GM23248 (cell line): ENCODE measurements at regions not wholly inside any gene's neighbourhood (a gene's known extent, or its start where the extent isn't known, plus 50 kb on each side); places are given as distances from the start of the nearest gene placed in this dataset.
A peak's percentile ranks its signal among the peaks of the same experiment; 100 is the strongest.

ENCODE experiments used
- DNase-seq: peaks from one replicate; pipeline ENCODE4 v3.0.0-alpha.2; 2015
- H2AFZ ChIP-seq: fragments of 200-600 bp; sonication (generic); 2 replicates; pipeline ENCODE4 v1.6.1; 2016; ENCODE audit warnings: antibody characterized with exemption
- H3F3A ChIP-seq: fragments of 200-600 bp; sonication (generic); 2 replicates; pipeline ENCODE4 v1.6.1; 2016; ENCODE audit warnings: mild to moderate bottlenecking, antibody characterized with exemption, mixed run types; ENCODE audit not compliant: insufficient read depth
- H3K27ac ChIP-seq: fragments of 200-600 bp; sonication (generic); 2 replicates; pipeline ENCODE4 v1.5.1; 2016; ENCODE audit warnings: mild to moderate bottlenecking
- H3K27me3 ChIP-seq: fragments of 200-600 bp; sonication (generic); replicated peaks from 2 replicates; pipeline ENCODE4 v1.6.1; 2016; ENCODE audit warnings: mild to moderate bottlenecking; ENCODE audit not compliant: insufficient read depth
- H3K36me3 ChIP-seq: fragments of 200-600 bp; sonication (generic); 2 replicates; pipeline ENCODE4 v1.6.1; 2016; ENCODE audit warnings: low read depth, mild to moderate bottlenecking
- H3K4me1 ChIP-seq: fragments of 200-600 bp; sonication (generic); 2 replicates; pipeline ENCODE4 v1.6.1; 2016; ENCODE audit warnings: mild to moderate bottlenecking; ENCODE audit not compliant: insufficient read depth
- H3K4me2 ChIP-seq: fragments of 200-600 bp; sonication (generic); one replicate; pipeline ENCODE4 v1.6.1; 2016; ENCODE audit warnings: mild to moderate bottlenecking; ENCODE audit not compliant: unreplicated experiment
- H3K4me3 ChIP-seq: fragments of 200-600 bp; sonication (generic); 2 replicates; pipeline ENCODE4 v1.5.1; 2016; ENCODE audit warnings: mild to moderate bottlenecking
- H3K79me2 ChIP-seq: fragments of 200-600 bp; sonication (generic); 2 replicates; pipeline ENCODE4 v1.6.1; 2016; ENCODE audit warnings: mild to moderate bottlenecking; ENCODE audit not compliant: insufficient read depth
- H3K9ac ChIP-seq: fragments of 200-600 bp; sonication (generic); 2 replicates; pipeline ENCODE4 v1.6.1; 2016; ENCODE audit warnings: mild to moderate bottlenecking
- H3K9me2 ChIP-seq: fragments of 200-600 bp; sonication (generic); 2 replicates; pipeline ENCODE4 v1.6.1; 2016; ENCODE audit warnings: mixed run types, mild to moderate bottlenecking, moderate library complexity; ENCODE audit not compliant: insufficient read depth
- H3K9me3 ChIP-seq: fragments of 200-600 bp; sonication (generic); one replicate; pipeline ENCODE4 v1.6.1; 2017; ENCODE audit warnings: low read depth
- H4K20me1 ChIP-seq: fragments of 200-600 bp; sonication (generic); 2 replicates; pipeline ENCODE4 v1.6.0; 2016; ENCODE audit not compliant: insufficient read depth
- EZH2 ChIP-seq: fragments of 200-600 bp; sonication (generic); IDR thresholded peaks from 2 replicates; pipeline ENCODE4 v1.6.1; 2018; ENCODE audit warnings: antibody characterized with exemption, mild to moderate bottlenecking; ENCODE audit not compliant: insufficient read depth, poor library complexity, severe bottlenecking
- EZH2phosphoT487 ChIP-seq: fragments of 200-600 bp; sonication (generic); IDR thresholded peaks from 2 replicates; pipeline ENCODE4 v1.6.1; 2018; ENCODE audit warnings: antibody characterized with exemption, moderate library complexity, mild to moderate bottlenecking, low read depth; ENCODE audit not compliant: insufficient read depth
- WGBS, 2 experiments: methylation state at CpG; one replicate each; pipeline ENCODE4 v1.1.6; 2015 to 2017; ENCODE audit warnings: low lambda C conversion rate in 2 of 2, low coverage in 1 of 2; ENCODE audit errors: missing lambda C conversion rate in 2 of 2; 5-methylcytosine and 5-hydroxymethylcytosine counted together
- in situ Hi-C: fragments of 300-500 bp; cut with MboI; formaldehyde crosslinking; loops from 2 replicates; pipeline ENCODE4 v1.15.0; 2020

DNA sequence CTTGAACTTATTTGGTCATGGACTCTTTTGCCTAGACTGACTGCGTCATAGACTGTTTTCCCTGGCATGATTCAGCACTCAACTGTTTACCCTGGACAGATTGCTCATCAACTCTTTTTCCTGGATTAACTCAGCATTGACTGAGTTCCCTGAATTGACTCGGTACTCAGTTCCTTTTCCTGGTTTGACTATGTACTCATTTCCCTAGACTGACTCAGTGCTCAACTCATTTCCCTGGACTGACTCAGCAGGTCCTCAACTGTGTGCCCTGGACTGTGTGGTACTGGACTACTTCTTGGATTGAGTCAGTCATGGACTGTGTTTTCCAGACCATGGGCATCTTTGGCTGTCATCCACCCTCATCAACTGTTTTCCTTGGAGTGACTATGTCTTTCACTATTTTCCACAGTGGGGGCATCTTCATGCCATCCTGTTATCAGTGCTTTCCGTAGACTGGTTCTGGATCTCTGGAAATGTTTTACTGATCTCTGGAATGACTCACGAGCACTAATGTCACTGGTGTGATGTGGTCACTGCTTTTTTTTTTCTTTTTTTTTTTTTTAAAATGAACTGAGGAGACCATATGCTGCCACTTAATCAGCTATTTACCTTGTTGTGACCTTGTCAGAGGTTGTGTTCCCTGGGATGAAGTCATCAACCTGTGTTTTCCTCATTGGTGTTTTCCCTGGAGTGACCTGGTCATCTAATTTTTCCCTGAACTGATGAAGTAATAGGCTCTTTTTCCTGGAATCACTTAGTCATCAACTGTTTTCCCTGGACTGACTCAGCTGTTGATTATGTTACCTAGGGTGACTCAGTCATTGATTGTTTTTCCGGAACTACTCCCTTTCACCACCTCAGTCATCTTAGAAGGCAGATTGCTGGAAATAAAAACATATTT, 1225.5 kb downstream of the NLGN4Y start:
- no peaks in the 10 kb centered on the region for H3K9me2 ChIP-seq
- H3F3A ChIP-seq: no peaks in the 10 kb centered on the region
- H3K27ac ChIP-seq: no peak overlapping the region
- in situ Hi-C loops: no loop called here
- H3K36me3 ChIP-seq: no peaks in the 10 kb centered on the region
- no peaks in the 10 kb centered on the region for H3K9me3 ChIP-seq
- peak; percentile 4 for DNase-seq
- H3K4me1 ChIP-seq: no peaks in the 10 kb centered on the region
- no peak overlapping the region for H3K4me2 ChIP-seq
- no peak overlapping the region for H3K9ac ChIP-seq
- 3 to 5% methylated on average over 5 of the region's 5 CpGs for WGBS, 2 experiments
- no peak for TF ChIP-seq EZH2
- H2AFZ ChIP-seq: no peak overlapping the region
- H3K4me3 ChIP-seq: no peak overlapping the region
- H4K20me1 ChIP-seq: no peaks in the 10 kb centered on the region
- no peaks in the 10 kb centered on the region for H3K79me2 ChIP-seq
- no peaks in the 10 kb centered on the region for H3K27me3 ChIP-seq

DNA sequence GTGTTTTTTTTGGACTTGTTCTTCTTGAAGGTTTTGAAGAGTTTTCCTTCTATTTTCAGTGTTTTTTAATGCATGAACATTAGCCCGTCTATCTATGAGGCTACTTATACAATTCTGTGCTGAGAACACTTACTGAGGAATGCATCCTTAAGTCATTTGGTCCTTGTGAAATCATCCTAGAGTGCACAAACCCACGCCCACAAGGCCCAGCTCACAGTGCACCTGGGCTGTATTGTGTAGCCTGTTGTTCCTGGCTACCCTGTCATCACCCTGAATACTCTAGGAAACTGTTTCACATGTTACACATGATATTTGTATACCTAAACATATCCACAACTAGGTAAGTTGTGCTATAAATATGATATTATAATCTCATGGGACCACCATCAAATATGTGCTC, 1226.7 kb downstream of the NLGN4Y start:
- in situ Hi-C loops: no loop called here
- H3F3A ChIP-seq: no peaks in the 10 kb centered on the region
- no peak for TF ChIP-seq EZH2phosphoT487
- TF ChIP-seq EZH2: no peak
- H3K27ac ChIP-seq: no peak overlapping the region
- no peaks in the 10 kb centered on the region for H3K36me3 ChIP-seq
- no peak overlapping the region for H3K4me3 ChIP-seq
- DNase-seq: no peak
- no peaks in the 10 kb centered on the region for H3K79me2 ChIP-seq
- H3K9me3 ChIP-seq: no peaks in the 10 kb centered on the region
- H3K9me2 ChIP-seq: no peaks in the 10 kb centered on the region
- H3K4me2 ChIP-seq: no peak overlapping the region
- no peaks in the 10 kb centered on the region for H3K4me1 ChIP-seq
- no peaks in the 10 kb centered on the region for H3K27me3 ChIP-seq
- 17 to 32% methylated on average over 2 of the region's 2 CpGs for WGBS, 2 experiments
- no peak overlapping the region for H2AFZ ChIP-seq
- H3K9ac ChIP-seq: no peak overlapping the region
- no peaks in the 10 kb centered on the region for H4K20me1 ChIP-seq

DNA sequence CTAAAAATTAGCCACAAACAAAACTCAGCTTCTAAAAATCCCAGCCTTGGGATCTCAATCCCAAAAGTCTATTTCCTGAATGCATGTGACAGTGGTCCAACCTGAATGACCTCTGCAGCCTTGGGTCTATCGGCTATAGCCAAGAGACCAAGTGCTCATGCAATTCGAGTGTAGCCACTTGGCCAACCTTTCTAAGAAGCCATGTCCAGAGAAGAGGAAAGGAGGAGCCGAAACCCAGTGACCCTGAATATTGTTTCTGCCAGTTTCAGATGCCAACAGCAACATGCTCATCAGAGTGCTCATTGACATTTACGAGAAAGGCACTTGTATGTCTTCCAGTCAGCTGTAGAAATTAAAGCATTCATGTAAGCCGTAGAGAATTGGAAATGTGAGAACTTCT, 1231.9 kb downstream of the NLGN4Y start:
- Histone ChIP-seq H3K79me2 (no peaks in the 10 kb centered on the region), H2AFZ (no peak overlapping the region), H3K4me3 (no peak overlapping the region), H3K27me3 (no peaks in the 10 kb centered on the region), H3K27ac (no peak overlapping the region), H3K9ac (no peak overlapping the region), H3K36me3 (no peaks in the 10 kb centered on the region), H3K9me2 (no peaks in the 10 kb centered on the region), H3K4me2 (no peak overlapping the region), H3K9me3 (no peaks in the 10 kb centered on the region), H3K4me1 (no peaks in the 10 kb centered on the region), H4K20me1 (no peaks in the 10 kb centered on the region), H3F3A (no peaks in the 10 kb centered on the region)
- in situ Hi-C loops: no loop called here
- TF ChIP-seq EZH2phosphoT487 (no peak), EZH2 (no peak)
- no peak for DNase-seq
- 13 to 18% methylated on average over 4 to 5 of the region's 5 CpGs for WGBS, 2 experiments

DNA sequence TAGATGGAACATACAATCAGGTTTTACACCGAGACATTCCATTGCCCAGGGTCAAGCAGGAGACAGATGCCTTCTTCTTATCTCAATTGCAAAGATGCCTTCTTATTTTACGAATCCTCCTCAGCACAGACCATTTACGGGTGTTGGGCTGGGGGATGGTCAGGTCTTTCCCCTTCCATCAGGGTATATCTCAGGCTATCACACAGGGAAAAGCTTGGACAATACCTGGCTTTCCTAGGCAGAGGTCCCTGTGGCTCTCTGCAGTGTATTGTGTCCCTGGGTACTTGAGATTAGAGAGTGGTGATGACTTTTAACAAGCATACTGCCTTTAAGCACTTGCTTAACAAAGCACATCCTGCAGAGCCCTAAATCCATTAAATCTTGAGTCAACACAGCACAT, 1249.2 kb downstream of the NLGN4Y start:
- in situ Hi-C loops: no loop called here
- no peak overlapping the region for H3K4me3 ChIP-seq
- H3K36me3 ChIP-seq: no peaks in the 10 kb centered on the region
- H3K9ac ChIP-seq: no peak overlapping the region
- no peaks in the 10 kb centered on the region for H3K27me3 ChIP-seq
- no peaks in the 10 kb centered on the region for H3K9me3 ChIP-seq
- H3K9me2 ChIP-seq: no peaks in the 10 kb centered on the region
- no peaks in the 10 kb centered on the region for H4K20me1 ChIP-seq
- H2AFZ ChIP-seq: no peak overlapping the region
- 16 to 17% methylated on average over 3 of the region's 3 CpGs for WGBS, 2 experiments
- H3K4me2 ChIP-seq: no peak overlapping the region
- H3K4me1 ChIP-seq: no peaks in the 10 kb centered on the region
- TF ChIP-seq EZH2phosphoT487 (no peak), EZH2 (no peak)
- no peaks in the 10 kb centered on the region for H3F3A ChIP-seq
- DNase-seq: no peak
- no peaks in the 10 kb centered on the region for H3K79me2 ChIP-seq
- H3K27ac ChIP-seq: no peak overlapping the region
